Fibroblast of the aortic adventitia (primary cell): ENCODE measurements at regions not wholly inside any gene's neighbourhood (a gene's known extent, or its start where the extent isn't known, plus 50 kb on each side); places are given as distances from the start of the nearest gene placed in this dataset.

Source experiments
- DNase-seq: peaks from one replicate; pipeline ENCODE4 v3.0.0-alpha.2; 2010; ENCODE audit warnings: low read depth
- H3K4me3 ChIP-seq: 2 replicates; pipeline ENCODE4 v1.5.1; 2011; ENCODE audit warnings: low read depth, mild to moderate bottlenecking, control low read depth, low read length, moderate library complexity
- TF ChIP-seq, protein P1 (sequence below): IDR thresholded peaks from 2 replicates; pipeline ENCODE4 v1.5.1; 2011; ENCODE audit warnings: mild to moderate bottlenecking, low read length, control low read depth, inconsistent platforms; ENCODE audit not compliant: insufficient read depth

DNA sequence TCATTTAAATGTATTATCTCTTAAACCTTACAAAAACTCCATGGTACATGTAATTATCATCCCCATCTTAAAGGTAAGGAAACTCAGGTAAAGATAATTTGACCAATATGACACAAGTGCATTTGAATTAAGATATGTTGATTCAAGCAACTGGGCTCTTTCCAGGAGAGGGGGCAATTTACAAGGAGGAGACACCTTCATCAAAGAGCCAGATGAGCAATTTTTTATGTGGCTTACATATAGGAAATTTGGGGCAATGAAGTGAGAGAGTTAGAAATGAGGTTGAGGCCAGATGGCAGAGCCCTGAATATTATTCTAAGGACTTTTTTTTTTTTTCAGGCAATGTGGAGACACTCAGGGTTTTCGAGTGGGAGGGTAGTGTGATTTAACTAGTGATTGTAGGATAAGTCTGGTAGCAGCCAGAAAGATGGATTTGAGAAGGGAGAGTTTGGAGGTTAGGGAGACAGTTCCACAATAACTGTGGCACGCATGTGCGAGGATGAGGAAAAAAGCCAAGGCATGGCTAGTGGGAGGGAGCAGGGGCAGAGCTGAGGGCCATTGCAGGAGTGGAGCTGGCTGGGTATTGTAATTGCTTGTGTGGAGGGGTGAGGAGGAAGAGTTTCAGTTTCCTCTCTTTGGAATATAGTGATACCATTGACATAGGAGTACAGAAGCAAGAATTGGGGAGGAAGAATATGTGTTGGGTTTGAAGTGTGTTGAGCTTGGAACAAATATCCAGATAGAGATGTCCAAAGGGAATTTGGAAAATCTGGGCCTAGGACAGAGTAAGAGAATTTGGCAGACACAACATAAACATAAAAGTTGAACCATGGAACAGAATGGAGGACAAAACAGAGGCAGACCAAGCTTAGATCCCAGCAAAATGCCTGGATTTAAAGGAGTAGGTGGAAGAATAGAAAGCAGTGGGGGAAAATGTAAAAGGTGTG is 72.0 kb downstream of the ACTBL2 start:
- DNase-seq, result no peak
- no peak overlapping the region for H3K4me3 ChIP-seq
- TF ChIP-seq, protein P1, sequence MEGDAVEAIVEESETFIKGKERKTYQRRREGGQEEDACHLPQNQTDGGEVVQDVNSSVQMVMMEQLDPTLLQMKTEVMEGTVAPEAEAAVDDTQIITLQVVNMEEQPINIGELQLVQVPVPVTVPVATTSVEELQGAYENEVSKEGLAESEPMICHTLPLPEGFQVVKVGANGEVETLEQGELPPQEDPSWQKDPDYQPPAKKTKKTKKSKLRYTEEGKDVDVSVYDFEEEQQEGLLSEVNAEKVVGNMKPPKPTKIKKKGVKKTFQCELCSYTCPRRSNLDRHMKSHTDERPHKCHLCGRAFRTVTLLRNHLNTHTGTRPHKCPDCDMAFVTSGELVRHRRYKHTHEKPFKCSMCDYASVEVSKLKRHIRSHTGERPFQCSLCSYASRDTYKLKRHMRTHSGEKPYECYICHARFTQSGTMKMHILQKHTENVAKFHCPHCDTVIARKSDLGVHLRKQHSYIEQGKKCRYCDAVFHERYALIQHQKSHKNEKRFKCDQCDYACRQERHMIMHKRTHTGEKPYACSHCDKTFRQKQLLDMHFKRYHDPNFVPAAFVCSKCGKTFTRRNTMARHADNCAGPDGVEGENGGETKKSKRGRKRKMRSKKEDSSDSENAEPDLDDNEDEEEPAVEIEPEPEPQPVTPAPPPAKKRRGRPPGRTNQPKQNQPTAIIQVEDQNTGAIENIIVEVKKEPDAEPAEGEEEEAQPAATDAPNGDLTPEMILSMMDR, result no peak

DNA sequence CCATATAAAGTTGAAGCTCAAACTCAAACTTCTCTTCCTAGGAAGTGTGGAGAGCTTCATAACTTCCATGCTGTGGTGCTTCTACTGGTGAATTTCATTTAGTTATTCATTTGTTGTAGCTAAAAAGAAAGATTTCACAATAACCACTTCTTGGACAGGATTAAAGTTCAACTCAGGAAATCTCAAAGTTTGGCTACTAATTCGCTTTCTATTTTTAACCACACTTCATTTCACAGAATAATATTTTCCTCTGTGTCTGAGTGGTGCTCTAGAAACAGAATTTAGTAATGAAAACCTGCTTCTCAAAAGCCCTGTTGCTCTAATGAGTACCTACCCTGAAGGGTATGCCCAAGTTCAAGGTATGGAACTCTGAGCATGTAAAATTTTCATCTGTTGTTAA is 73.9 kb downstream of the ACTBL2 start:
- H3K4me3 ChIP-seq, result no peak overlapping the region
- peak; percentile 89 for DNase-seq
- TF ChIP-seq, protein P1, result no peak

DNA sequence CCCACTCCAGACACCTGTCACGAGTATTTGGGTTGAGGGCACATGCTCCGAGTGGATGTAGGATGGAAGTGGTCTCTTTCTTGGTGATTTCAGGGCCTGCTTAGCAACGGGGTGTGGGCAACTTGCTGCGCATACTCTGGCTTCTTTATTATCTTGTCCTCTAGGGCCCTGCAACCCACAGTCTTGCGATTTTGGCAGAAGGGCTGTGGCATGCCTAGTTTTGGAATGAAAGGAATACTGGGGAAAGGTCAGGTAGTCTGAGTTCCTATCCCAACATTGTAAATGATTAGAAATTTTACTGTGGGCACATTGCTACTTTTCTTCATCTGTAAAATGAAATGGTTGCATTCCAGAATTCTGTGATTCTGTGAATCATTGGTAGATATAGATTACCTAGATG is 74.3 kb downstream of the ACTBL2 start:
- TF ChIP-seq, protein P1, result no peak
- no peak for DNase-seq
- H3K4me3 ChIP-seq, result no peak overlapping the region

DNA sequence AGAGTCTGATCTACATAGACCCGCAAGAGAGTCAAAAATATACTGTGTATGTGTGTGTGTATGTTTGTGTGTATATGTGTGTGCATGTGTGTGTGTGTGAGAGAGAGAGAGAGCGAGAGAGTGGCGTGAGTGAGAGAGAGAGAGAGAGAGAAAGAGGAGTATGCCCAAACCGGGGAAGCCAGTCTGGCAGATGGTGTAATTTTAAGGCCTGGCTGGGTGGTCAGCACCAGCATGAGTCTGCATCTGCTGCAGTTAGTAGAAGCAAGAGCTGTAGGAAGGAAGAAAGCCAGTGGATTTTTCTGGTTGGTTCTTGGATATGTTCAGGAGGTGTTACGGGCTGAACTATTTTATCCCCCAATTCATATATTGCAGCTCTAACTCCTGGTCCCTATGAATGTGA is 75.2 kb downstream of the ACTBL2 start:
- TF ChIP-seq, protein P1, result no peak
- no peak for DNase-seq
- H3K4me3 ChIP-seq, result no peak overlapping the region

DNA sequence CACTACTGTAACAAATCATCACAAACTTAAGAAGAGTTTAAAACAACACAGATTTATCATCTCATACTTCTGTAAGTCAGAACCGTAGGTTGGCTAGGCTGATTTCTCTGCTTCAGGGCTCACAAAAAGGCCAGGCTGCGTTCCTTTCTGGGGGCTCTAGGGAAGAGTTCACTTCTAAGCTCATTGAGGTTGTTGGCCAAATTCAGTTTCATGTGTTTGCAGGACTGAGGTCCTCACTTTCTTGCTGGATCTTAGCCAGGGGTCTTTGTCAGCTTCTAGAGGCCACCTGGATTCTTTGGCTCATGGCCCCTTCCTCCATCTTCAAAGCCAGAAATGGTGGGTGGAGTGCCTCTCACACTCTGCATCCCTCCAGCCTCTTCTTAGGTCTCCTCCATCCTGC is 76.0 kb downstream of the ACTBL2 start:
- no peak overlapping the region for H3K4me3 ChIP-seq
- TF ChIP-seq, protein P1, result no peak
- peak; percentile 51 for DNase-seq

DNA sequence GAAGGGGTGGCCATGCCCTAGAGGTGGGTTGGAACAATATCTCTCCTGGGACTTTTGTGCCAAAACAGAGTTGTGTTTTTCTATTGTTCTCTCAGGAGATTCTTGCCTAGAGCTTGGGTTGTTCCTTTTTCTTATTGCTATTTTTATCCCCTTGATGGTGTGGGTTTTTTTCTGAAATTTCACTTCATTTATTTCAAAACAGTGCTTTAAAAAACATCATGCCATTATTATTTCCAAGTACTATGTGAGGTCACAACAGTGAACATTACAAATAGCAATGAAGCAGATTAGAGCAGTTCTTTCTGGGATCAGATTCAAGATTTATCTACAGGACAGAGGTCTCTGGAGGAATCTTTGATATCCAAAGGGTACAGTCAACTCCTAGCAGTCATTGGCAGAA is 76.6 kb downstream of the ACTBL2 start:
- H3K4me3 ChIP-seq, result no peak overlapping the region
- TF ChIP-seq, protein P1, result no peak
- peak; percentile 89 for DNase-seq
